GM19452 (cell line): ENCODE measurements at regions not wholly inside any gene's neighbourhood (a gene's known extent, or its start where the extent isn't known, plus 50 kb on each side); places are given as distances from the start of the nearest gene placed in this dataset.
"Not testable (repeated sequence)": the region's sequence is repeated elsewhere in the genome, so short reads cannot be mapped to it uniquely, and the experiment has no call there.

Source experiments
- ATAC-seq: cut with Tn5 transposase; IDR thresholded peaks from one replicate; pipeline ENCODE4 v1.9.1; 2021; ENCODE audit not compliant: unreplicated experiment

DNA sequence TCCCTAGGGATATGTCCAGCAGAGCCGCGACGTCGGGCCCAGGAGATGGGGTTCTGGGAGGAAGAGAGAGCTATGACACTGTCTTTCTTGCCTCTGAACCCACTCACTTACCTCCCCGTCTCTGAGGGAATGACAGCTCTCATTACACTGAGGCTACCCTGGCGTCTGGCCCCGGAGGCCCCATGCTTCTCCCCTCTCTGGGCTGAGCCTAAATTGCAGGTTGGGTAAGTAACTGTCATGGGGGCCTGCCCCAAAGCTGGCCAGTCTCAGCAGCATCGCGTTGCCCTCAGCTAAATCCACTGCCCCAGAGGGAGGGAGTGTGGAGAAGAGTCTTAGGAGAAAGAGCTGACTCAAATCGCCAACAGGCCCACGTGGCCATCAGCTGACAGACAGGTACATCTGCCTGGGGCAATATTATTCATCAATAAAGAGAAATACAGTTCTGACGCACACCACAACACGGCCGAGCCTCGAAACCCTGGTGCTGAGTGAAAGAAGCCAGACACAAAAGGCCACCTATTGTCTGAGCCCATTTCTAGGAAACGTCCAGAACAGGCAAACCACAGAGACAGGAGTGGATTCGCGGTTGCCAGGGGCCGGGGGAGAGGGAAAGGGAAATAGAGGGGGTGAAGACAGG is 156.4 kb downstream of the C16orf95 start:
- ATAC-seq, result no peak

DNA sequence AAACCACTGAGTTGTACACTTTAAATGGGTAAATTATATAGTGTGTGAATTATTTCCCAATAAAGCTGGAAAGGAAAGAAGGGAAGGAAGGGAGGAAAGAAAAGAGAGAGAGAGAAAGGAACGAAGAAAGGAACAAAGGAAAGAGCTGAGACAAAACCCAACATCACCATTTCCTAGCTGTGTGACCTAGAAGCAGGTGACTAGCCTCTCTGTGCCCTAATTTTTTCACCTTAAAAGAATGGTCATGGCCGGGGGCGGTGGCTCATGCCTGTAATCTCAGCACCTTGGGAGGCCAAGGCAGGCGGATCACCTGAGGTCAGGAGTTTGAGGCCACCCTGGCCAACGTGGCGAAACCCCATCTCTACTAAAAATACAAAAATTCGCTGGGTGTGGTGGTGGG is 155.8 kb downstream of the C16orf95 start:
- not testable (repeated sequence) for ATAC-seq

DNA sequence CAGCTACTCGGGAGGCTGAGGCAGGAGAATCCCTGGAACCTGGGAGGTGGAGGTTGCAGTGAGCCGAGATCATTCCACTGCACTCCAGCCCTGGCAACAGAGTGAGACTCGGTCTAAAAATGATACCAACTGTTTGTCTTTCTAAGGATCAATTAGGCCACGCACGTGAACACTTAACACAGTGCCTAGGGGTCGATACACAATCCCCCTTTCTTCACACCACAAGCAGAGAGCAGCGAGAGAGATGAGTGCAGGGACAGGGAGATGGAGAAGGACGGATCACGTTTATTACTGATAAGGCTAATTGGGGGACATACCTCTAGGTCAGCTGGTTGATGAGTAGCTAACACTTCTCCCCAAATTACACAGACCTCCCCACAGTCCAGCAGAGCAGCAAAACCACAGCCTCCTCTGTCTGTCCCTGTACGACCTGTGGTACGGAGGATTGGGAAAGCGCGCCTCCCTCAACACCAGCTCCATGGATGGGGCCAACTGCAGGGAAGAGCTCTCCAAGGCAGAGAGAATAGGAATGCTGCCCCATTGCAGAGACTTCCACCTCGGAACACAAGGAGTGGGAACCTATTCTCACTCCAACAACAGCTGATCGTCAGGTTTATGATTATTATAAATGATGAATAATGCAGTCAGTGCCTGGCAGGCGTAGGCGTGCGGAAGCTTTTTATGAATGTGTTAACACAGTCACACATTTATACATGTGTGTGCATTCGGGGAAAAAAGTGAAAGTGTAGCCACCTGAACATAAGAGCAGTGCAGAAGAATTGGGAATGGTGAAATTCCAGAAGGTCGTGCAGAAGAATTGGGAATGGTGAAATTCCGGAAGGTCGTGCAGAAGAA is 155.1 kb downstream of the C16orf95 start:
- ATAC-seq, result no peak

DNA sequence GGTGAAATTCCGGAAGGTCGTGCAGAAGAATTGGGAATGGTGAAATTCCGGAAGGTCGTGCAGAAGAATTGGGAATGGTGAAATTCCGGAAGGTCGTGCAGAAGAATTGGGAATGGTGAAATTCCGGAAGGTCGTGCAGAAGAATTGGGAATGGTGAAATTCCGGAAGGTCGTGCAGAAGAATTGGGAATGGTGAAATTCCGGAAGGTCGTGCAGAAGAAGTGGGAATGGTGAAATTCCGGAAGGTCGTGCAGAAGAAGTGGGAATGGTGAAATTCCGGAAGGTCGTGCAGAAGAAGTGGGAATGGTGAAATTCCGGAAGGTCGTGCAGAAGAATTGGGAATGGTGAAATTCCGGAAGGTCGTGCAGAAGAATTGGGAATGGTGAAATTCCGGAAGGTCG is 154.4 kb downstream of the C16orf95 start:
- not testable (repeated sequence) for ATAC-seq

DNA sequence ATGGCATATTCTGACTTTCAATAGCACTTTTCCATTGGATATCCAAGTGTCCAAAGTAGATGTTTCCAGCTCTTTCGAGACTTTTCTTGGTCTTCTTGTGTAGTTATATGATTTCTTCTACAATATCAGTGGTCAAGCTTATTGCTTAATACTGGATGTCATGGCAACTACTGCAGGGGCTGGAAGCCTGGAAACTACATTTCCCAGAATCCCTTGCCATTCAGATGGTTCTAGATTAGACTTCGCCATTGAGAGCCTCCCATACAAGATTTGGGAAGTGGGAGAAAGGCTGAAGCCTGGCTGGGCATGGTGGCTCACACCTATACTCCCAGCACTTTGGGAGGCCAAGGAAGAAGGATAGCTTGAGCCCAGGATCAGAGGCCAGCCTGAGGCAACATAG is 153.6 kb downstream of the C16orf95 start:
- ATAC-seq, result no peak

DNA sequence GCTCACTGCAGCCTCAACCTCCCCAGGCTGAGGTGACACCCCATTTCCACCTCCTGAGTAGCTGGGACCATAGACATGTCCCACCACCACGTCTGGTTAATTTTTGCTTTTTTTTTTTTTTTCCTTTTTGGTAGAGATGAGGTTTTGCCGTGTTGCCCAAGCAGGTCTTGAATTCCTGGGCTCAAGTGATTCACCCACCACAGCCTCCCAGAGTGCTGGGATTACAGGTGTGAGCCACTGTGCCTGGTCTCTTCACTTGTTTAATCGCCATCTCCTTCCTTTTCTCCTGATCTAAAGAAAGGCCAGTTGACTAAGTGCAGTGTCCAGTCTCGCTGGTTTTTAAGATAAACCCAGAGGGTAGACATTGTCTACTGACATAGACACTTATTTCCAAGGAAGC is 152.0 kb downstream of the C16orf95 start:
- ATAC-seq, result no peak

DNA sequence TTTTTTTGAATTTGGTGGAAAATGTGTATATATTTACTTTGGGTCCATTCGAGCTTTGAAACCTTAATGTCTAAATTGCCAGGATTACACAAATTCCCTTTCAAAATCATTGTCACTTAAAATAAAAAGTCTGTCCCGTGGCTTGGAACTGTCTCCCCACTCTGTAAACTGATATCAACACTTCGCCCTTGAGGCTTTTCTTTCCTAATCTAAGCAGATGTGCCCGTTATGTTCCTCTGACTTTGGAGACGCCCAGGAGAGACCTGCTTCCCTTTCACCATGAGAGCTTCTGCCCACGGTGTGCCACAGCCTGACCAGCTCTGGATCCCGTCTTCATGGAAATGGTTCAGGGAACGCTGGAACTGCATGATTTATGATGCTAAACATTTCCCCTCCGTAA is 151.3 kb downstream of the C16orf95 start:
- no peak for ATAC-seq

DNA sequence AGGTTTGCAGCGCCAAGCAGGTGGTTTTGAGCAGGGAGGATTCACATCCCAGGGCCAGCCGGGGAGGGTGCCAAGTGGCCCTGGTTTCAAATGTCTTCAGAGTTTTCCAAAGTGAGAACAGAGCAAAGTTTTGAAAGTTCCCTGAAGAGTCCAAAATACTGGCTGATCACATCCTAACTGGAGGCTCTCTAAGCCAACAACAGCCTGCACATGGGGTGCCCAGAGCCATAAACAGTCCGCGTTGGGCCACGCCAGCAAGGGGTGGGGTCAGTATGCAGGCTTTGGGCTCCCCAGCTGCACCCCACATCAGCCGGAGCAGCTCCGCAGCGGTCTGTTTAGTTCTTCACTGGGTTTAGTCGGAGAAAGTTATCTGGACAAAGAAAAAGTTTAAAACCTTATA is 150.9 kb downstream of the C16orf95 start:
- no peak for ATAC-seq

DNA sequence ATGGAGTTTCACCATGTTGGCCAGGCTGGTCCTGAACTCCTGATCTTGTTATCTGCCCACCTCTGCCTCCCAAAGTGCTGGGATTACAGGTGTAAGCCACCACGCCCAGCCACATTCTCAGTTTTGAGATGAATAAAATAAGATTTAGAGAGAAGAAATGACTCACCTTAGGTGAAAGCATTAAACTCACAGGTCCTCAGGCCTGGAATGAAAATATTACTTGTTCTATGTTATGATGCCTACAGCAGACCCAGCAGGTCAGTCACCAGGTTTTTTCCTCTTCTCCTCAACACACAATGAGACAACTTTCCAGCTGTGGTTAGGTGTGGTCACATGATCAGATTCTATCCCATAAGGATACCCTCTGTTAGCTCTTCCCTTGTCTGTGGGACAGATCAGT is 150.3 kb downstream of the C16orf95 start:
- ATAC-seq, result no peak

DNA sequence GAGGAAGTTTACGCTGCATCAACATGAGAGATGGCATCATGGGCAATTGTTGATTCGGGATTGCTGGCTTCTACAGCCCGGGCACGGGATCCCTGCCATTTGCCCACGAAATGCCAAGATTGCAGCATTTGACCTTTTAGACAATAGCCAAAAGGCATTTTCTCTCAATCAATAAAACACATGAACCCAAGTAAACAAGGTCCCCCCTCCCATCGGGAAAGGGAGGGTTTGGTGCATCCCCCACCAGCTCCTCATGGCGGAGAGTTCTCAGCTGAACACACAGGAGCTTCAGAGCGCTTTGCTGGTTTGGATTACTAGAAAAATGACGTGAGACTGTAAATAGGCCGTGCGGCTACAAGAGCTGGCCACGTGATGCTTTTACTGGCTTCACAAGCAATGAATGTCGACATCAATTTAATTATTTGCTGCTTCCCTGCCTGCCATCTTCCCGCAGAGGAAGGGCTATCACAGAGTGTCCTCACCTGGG is 147.6 kb downstream of the C16orf95 start:
- no peak for ATAC-seq

DNA sequence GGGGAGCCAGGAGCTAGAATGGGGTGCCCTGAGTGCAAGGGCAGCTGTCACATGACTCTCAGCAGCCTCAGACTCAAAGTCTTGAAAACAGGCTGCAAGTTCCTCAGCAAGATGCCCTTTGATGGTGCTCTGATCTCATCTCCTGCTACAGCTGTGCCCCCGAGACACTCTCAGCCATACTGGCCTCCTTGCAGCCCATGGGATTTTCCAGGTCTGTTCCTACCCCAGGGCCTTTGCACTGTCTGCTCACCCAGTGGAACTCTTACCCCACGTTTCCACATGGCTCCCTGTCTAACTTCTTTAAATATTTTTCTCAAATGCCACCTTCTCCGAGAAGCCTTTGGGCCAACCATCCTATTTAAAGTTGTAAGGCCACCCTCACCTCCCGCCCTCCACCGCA is 146.9 kb downstream of the C16orf95 start:
- no peak for ATAC-seq

DNA sequence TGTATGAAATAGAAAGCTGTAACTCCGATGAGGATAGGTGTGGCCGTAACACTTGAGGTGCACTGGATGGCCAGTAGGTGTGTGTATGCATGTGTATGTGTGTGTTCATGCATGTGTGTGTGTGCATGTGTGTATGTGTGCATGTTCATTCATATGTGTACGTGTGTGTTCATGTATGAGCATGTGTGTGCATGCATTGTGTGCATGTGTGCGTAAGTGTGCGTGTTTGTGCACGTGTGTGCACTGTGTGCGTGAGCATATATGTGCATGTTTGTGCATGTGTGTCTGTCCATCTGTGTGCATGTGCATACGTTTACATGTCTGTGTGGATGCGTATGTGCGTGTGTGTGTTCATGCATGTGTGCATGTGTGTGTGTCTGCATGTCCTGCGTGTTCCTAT is 145.5 kb downstream of the C16orf95 start:
- no peak for ATAC-seq

DNA sequence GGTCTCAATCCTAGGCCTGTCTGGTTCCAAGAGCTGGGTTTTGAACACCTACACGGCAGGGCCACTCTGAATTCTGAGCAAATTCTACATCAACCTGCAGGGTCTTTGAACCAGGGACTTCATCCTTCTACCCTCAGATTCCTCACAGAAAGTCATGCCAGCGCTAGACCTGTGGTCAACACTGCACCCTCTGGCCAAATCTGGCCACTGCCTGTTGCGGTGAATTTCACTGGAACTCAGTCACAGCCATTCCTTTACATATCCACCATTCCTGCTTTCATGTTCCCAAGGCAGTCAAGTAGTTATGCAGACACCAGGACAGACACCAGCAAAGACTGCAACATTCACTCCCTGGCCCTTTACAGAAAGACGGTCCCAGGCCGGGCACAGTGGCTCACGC is 144.6 kb downstream of the C16orf95 start:
- no peak for ATAC-seq

DNA sequence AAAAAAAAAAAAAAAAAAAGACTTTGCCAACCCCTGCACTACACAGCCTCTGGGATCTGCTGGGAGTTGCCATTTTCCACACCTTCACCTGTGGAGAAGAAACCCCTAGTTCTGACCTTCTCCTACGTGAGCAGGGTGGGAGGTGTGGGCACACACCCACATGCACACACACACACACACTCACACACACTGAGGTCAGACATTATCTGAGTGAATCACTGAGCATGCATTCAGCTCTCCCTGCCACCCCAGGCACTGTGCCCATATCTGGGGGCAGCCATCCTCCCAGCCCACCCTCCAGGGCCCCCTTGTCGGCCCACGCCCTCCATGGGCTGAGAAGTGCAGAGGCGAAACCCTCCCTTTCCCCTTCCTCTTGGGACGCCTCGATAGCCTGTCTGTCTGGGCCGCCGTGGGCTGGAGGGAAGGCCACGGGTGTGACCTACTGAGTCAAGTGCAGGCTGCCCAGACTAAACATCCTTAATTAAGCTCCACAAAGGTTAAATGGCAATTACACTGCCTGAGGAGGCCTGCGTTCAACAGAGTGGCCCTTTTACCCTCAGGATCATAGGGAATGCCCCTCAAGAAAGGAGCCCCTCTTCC is 143.8 kb downstream of the C16orf95 start:
- no peak for ATAC-seq

DNA sequence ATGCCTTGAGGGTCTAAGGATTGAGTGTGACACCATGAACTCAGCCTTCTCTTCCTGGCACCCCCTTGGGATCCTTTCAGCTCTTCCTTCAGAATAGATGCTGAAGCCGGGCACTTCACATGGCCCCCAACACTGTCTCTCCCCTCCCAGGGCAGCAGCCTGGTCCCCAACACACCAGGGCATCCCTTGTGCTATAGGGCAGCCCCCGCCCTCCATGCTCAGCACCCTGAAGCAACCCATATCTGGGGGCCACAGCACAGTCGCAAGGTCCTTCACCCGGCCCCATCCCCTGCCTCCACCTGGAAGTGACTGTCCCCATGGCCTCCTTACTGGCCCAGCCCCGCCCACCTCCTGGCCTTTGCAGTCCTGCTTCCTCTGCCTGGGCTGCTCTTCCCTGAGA is 143.1 kb downstream of the C16orf95 start:
- ATAC-seq, result no peak

DNA sequence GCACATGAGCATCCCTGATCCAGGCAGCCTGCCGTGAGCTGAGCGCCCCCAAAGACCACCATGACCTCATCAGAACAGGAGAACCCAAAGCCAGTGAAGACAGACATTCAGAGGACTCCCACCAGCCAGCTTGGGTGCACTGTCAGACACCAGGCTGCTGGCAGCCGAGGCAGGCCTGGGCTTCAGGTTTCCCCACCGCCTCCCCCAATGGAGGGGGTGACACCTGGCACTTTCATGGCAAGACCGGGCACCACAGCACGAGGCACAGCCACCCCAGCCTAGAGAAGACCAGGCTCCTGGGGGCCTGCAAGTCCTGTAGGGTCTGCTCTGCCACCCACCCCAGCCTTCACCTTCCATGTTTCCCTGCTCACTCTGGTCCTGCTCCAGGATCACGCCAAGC is 140.5 kb downstream of the C16orf95 start:
- ATAC-seq, result no peak

DNA sequence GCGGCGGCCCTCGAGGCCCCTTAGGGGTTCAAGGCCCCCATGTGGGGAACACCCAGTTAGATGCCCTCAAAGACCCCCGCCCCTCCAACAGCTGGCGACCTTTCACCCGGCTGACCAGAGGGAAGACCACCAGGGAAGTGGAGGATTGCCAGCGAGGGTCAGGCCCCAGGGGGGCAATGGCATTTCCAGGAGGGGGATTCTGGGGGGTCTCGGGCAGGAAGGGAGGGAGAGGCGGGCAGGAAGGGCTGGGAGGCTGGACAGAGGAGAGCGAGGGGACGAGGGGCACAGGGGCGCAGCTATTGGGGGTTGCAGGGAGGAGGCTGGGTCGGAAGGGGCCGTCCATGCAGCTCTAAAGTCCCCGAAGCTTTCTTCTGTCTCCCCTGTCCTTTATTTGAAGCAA is 139.5 kb downstream of the C16orf95 start:
- ATAC-seq, result no peak

DNA sequence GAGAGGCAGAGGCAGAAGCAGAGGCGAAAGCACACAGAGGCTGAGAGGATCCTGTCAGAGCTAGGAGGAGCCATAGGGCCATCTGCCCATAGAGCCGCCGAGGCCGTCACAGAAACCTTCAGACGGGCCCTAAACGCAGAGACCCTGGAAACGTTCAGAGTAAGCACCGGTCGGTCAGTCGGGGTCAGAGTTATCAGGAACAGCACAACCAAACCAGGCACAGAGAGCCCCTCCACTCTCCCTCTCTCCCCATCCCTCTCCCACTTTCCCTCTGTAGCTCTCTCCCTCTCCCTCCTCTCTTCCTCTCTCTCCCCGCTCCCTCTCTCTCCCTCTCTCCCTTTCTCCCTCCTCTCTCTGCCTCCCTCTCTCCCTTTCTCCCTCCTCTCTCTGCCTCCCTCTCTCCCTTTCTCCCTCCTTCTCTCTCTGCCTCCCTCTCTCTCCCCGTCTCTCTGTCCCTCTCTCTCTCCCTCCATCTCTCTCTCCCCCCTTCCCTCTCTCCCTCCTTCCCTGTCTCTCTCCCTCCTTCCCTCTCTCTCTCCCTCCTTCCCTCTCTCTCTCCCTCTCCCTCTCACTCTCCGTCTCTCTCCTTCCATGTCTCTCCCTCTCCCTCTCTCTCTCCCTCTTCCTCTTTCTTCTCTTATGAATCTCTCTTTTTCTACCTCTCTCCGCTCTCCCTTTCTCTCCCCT is 138.9 kb downstream of the C16orf95 start:
- ATAC-seq, result no peak

DNA sequence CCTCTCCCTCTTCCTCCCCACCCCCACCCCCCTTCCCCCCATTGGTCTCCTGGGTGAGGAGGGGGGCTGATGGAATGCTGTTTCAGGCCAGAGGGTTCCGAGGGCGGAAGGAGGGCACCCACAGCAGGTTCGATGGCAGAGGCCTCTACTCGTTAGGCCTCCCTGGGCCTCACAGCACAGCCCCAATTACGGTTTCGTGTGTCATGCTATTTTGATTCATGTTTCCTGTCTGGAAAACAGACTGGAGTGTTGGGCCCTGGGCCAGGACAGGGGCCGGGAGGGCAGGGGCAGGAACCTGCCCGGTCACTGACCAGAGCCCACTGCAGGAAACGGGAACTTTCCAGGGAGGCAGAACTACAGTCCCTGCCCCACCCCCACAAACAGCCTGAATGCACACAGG is 138.2 kb downstream of the C16orf95 start:
- no peak for ATAC-seq

DNA sequence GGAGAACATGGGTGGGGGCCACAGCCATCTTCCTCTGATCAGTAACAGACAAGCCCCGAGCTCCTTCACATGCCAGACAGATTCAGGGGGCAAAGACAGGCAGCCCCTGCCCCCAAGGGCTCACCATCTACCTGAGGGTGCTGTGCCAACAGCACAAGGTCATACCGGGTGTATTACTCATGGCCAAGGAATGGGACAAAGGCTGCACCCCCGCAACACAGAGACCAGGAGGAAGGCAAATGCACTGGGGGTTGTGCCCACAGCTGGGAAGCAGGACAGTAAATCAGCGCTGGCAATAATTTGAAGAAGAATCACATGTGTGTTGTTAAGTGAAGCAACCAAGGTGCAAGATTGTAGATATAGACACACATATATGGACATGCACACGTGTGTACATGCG is 137.1 kb downstream of the C16orf95 start:
- no peak for ATAC-seq

DNA sequence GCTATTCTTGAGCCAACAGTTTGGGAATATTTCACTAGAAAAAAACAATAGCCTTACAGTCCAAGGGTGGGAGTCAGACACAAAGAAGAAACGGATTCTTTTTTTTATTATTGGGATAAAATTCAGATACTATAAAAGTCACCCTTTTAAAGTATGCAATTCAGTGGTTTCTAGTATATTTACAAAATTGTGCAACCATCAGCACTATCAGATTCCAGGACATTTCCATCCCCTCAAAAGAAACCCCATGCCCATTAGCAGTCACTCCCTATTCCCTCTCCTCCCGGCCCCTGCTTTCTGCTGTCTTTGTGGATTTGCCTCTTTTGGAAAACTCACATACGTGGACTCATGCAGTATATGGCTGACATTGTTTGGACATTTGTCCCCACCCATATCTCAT is 134.4 kb downstream of the C16orf95 start:
- ATAC-seq, result no peak

DNA sequence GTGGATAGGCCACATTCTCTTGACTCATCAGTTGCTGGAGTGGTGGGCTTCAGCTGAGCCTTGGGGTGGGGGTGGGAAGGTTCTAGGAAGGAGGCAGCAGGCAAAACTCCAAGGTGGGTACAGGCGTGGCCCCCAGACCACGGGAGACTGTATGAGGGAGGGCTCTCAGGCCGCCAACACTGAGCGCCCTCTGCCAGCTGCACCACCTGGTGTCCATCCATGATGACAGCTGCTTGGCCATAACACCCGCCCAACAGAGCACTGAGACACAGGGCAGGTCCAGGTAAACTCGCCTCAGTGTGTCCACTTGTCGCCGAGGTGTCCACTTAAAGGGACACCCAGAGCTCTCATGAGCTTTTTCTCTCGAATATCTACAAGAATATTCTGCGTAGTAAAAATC is 133.5 kb downstream of the C16orf95 start:
- no peak for ATAC-seq
